ENCODE measurements at regions not wholly inside any gene's neighbourhood (a gene's known extent, or its start where the extent isn't known, plus 50 kb on each side); places are given as distances from the start of the nearest gene placed in this dataset.

DNA sequence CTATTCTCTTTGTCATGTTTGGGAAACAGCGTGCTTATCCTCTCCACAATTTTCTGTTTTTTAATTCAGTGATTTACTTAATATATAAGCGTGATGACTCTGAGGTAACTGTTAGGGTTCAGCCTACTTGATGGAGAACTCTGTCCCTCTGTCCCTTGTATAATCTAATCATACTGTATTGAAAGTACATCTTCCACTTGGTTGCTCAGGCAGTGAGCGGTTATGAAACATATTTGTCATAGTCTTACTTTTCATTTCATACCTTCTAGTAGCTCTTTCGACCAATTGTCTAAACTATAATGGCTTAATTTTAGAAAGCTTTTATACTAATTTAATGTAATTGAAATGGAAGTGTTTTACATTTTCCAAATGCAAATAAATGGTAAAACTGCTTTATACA lies 469.0 kb downstream of the TLL1 start:
- no peak for DNase-seq

DNA sequence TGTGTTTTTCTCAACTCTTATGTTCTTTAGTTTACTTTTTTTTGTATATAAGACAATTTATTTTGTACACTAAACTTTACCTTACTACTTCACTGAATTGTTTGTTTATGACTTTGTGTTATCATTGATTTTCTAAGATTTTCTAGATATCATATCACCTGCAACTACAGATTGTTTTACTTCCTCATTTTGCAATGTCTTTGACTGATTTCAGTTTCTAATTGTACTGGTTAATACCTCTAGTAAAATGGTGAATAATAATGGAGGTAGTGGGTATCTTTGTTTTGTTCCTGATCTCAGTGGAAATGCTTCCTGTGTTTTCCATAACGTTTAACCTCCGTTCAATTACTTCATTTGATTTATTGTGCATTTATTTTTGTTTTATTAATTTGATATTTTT lies 490.2 kb downstream of the TLL1 start:
- no peak for DNase-seq

DNA sequence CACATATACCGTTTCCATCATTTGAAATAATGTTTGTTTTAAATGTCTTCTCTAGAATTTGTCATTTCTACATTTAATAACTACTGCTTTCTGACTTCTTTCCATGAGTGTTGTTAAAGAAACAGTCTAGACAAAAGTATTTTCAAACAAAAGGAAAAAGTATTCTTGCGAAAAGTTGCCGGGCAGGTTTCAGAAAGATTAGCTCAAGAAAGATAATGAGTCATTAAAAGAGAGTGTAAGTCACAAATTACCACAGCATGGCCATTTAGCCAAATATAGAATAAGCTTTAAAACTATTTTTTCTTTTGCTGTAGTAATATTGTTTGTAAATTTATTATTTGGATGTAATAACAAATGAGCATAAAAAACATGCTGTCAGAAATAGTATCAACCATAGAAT lies 493.0 kb downstream of the TLL1 start:
- no peak for DNase-seq

DNA sequence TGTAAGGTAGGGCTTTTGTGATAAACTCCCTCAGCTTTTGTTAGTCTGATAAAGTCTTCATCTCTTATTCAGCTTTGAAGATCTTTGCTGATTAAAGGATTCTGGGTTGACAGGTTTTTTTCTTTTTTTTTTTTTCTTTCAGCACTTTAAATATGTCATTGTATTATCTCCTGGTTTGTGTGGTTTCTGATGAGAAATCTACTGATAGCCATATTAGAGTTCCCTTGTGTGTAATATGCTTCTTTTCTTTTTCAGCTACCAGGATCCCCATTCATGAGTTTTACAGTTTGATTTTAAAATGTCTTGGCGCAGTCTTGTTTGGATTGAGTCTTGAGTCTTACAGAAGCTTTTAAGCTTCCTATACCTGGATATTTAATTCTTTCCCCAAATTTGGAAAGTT lies 504.5 kb downstream of the TLL1 start:
- DNase-seq = no peak

DNA sequence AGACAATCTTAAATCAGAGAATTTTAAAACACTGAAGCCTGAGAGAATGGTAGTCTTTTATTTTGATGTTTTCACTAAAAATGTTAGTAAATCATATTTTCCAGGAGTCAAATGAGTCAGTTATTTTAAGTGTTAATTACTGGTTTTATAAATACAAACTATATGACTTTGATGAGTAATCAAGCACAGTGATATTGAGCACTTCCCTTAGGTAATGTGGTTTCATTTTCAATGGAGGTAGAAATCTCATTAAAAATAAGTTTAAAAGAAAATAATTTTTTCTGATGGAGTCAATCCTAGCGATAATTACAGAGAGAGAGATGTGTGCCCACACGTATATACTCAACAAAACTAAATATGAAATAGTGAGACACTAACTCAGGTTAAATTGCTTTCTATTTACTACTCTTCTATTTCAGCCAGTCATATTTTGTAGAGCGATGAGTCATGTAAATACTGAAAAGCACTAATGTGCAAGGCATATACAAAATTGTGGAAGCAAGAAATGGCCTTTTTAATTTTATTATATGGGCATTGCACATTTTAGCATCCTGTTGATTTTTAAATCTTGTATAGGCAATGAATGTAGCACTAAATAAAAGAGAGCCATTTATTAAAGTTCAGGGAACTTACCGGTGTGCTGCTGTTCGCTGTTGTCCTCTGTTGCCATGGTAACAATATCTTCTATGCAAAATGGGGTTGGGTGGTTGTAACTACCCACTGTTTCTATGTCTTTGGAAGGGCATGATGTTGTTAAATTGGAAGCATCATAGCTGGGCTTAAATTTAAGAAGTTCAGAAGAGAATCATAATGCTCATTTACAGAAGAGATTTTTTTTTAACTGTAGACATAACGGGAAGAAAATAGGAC lies 513.7 kb downstream of the TLL1 start:
- DNase-seq = no peak

DNA sequence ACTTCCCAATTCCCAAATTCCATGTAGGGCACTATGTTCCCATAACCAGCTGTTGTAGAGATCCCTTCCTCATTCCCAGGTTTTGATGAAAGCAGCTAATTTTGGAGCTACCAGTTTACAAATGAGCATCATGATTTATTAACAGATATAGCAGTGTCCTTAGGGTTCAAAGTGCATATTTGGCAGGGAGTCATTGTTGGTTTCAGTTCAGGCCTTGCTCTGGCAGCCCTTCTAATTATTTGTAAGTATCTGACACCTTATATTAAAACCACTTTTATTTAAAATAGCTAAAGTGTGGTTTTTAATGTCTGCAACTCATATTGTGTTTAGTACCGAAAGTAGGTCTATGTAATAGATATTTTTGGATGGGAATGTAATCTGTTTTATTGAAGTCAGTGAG lies 518.5 kb downstream of the TLL1 start:
- no peak for DNase-seq

DNA sequence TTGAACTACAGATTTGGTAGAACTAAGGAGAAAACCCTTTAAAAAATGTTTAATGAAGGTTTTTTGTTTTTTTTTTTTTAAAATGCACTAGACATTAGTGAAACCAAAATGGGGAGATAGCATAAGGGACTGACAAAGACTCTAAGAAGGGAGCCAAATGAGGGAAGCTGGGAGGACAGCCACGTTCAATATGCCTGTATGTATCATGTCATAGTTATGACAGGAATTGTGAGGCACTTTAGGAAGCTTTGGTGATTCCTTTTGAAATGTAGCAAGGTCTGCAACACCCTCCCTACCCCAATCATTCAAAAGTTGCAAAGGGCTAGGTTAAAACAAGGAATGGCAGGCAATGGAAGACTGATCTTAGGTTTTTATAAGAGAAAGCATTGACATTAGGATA lies 526.0 kb downstream of the TLL1 start:
- no peak for DNase-seq

DNA sequence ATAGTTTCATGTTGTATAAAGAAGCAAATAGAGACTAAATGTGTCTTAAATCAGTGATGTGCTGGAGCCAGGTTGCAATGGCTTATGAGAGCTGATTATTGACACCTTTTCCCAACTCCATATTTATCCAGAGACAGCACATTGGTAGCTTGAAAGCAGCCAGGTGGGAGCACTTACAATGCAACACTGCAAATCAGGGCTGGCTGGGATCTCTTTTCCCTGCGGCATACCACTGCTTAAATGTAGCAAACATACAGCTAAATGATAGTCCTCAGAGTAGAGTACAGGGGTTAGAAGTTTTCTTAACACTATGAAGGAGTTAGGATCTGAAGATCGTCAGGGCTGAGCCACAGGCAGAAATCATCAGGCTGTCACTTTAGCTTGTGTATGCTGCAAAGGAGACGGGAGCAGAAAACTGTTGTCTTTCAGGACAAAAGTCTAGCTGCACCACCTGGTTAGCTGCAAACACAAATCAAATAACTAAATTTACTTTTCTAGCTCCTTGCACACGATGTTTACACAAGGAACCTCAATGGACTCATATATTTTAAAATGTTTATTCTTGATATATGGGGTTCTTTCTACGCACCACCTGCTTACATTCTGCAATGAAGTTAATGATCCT lies 527.3 kb downstream of the TLL1 start:
- no peak for DNase-seq

DNA sequence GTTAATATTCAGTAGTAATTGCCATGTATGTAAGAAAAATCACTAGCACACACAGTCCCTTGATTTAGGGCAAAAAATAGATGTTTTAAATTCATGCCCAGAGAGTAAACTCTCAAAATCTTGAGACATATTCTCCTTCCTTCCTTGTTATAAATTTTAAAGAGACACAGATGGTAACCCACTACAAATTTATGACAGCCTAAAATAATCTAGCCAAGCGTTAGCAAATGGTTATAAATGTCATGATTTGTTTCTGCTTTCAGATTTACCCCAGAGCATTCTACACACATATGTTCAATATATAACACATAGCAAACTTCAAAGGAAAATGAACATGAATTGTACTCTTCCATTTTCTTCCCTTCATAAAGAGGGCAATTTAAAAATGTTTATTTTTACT lies 540.3 kb downstream of the TLL1 start:
- DNase-seq = peak in 1 of 58 donors; percentile 6

DNA sequence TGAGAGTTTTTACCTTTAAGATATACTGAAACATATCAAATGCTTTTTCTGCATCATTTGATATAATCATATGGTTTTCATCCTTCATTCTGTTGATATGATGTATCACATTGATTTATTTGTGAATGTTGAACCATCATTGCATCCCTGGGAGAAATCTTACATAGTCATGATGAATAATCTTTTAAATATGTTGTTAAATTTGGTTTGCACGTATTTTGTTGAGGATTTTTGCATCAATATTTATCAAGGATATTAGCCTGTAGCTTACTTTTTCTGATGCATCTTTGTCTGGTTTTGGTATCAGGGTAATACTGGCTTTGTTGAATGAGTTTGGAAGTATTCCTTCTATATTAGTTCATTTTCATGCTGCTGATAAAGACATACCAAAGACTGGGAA lies 541.4 kb downstream of the TLL1 start:
- no peak for DNase-seq

DNA sequence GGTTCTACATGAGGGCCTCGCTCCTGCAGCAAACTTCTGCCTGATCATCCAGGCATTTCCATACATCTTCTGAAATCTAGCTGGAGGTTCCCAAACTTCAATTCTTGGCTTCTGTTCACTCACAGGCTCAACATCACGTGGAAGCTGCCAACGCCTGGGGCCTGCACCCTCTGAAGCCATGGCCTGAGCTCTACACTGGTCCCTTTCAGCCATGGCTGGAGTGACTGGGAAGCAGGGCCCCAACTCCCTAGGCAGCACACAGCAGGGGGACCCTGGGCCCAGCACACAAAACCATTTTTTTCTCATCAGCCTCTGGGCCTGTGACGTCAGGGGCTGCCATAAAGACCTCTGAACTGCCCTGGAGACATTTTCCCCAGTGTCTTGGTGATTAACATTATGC lies 542.7 kb downstream of the TLL1 start:
- no peak for DNase-seq

DNA sequence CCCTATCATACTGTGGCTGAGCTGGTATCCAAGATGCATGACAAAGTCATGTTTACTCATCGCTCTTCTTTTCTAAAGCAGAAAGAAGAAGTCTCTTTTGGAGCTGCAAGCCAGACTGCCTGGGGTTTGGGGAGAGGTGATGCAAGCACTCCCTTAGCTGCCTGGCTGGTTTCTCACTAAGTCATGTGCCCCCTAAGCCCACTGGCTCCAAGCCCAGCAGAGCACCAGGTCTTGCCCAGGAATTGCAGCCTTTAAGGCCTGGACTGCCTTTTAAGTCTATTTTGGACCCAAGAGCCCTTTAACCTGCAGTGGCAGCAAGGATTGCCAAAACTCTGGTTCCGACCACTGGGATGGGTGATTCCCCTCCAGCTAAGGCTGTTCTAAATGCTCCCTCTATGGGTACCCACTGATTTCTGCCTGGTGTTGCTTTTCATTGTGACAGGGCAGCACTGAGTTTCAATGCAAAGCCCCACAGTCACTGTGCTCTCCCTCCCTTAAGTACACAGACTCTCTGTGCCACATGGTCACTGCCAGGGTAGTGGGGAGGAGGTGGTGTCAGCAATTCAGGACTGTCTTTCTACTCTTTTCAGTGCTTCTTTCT lies 548.6 kb downstream of the TLL1 start:
- no peak for DNase-seq

DNA sequence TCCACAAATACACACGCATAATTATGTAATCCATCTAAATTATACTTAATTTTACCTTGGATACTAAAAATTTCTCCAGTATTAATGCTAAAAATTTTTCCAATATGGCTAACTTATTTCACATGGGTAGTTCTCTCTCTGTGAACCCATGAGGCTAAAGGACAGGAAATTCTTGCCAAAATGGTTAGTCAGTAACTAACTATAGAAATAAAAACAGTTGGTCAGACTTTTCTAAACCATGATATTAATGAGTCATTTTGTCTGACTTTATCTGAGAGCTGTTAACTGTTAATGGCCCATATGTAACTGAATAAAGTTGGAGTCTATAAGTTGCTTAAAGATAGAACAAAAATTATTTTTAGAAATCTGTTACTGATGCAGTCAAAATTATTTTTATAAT lies 549.4 kb downstream of the TLL1 start:
- DNase-seq = no peak

DNA sequence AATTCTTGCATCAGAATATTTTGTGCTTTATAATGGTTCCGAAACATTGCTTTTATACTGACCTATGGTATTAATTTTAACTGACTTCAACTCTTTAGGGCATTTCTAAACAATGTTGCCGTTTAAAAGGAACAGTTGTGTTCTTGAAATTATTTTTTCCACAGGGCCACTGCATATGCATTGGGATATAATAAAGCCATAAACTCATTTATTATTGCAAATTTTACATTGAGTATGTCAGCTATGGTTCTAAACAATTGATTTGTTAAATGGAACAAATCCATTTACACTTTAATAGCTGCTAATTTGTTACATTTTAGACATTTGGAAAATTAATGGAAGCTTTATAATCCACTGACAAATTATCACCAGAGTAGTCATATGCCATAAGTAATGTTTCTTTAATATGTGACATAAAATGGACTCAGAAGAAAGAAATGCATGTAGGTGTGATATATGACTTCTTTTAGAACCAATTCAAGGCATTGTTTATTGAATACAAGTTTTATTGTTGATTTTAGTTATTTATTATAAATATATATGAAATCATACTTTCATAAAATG lies 553.3 kb downstream of the TLL1 start:
- DNase-seq = no peak

DNA sequence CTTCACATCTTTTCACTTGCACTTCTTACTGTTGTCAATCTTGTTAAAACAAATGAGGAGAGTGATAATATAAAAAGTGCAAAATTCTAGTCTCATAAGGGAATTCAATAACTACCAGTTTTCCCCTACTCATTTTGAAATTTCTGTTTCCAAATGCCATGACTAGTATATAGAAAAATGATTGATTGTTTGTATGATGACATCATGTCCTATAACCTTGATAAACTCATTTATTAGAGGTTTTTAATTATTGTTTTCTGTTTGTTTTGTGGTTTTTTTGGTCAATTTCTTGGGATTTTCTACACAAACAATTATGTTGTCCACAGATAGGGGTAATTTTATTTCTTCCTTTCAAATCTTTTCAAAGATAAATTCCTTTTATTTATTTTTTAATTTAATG lies 559.1 kb downstream of the TLL1 start:
- no peak for DNase-seq

DNA sequence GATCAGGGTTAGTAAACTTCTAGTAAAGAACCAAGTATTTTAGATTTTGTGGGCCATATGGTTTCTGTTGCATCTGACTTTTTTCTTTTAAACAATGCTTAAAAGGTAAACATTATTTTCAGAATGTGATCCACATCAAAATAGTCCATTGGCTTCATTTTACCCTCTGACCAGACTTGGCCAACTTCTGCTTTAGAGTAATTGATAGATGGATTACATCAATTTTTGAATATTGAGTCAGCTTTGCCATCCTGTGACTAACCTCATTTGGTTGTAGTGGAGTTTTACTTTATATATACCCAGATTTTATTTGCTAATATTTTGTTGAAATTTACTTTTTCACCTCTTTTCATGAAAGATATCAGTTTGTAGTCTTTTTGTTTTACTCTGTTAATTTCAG lies 559.8 kb downstream of the TLL1 start:
- no peak for DNase-seq

DNA sequence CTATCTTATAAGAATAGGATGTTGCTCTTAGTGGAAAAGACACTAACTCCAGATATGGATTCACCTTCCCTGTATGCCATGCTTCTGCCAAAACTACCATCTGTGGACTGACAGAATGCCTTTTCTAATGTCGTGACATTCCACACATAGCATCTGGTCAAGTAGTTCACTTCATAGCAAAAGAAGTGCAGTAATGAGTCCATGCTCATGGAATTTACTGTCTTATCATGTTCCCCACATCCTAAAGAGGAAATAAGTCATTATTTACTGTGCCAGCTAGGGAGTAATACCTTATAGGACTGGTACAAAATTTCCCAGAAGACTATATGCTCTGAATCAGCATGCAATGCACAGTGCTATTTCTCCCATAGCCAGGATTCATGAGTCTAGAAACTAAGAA lies 562.4 kb downstream of the TLL1 start:
- DNase-seq = no peak

DNA sequence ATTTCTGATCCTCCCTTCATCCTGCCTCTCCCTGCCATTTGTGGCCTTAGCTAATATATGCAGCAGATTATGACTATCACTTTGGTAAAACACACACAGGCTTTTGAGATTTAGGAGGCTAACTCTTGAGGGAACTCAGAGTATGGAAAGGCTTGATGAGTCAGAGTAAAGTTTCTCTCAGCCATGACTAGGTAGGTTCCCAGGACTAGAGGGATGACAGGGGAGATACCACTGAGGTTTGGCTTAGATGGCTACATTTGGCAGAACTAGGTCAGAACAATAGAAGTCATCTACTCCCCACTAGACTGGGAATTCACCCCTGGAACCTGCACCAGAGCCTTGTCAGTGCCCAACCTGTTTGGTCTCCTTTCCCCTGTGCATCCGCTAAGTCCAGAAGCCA lies 585.7 kb downstream of the TLL1 start:
- DNase-seq = no peak

DNA sequence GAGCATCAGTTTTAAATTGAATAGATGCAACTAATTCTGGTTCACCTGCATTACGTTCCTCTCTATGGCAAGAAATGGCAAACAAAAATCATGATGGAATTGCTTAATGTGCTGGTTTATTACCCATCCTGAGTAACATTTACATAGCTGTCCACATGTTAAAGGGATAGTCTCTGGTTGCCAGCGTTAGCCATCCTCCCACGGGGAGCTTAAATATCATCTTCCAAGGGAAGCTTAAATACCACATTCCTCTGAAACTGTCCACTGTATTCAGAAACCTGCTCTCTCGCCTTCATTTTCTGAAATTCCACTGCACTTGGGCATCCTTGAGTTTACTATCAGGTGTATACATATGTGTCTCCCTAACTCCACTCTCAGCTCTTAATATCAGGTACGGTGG lies 586.6 kb downstream of the TLL1 start:
- DNase-seq = no peak

DNA sequence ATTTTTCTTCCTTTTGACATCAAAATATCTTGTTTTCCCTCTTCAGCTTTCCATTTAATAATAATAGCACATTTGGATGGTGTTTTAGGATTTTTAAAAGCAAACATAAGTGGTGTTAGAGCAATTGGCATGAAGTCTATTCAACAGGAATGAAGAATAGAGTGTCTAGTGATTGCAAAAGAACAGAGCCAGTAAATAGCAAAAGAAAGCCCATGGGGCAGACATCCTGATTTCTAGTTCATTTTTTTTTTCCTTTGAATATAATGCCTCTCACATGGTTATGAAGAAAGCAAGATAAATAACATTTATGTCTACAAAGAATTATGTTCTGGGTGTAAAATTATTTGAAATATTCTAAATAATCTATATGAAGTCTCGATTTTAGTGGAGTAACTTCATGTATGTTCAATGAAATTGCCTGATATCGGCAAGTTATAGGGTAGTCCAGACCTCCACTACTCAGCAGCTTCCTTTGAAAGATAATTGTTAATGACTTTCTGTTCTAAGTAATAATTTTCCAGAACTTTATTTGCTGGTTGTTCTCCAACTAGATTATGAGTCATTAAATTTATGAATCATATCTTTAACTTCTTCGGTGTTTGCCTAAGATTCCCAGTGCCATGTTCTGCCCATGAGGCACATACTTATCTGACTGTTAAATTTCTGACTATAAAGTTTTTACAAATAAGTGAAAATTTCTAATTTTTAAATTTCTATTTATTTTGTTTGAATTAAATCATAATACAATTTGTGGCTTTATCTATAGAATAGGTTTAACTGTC lies 587.9 kb downstream of the TLL1 start:
- DNase-seq = no peak

DNA sequence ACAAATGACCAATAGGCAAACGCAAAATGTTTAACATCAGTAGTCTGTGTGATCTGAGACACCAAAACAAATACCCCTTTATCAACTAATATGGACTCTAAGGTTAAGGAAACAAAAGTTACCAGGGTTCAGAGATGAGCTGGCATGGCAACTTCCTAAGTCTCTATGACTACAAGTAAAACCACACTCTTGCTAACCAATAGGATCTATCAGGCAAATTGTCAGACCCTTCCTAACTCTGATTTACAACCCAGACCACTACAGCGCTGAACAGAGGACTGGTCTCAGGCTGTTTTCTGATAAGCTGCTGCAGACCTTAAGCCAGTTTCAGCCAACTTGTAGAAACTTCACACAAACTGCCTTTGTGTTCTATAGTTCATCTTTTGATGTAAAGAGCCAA lies 608.0 kb downstream of the TLL1 start:
- no peak for DNase-seq

DNA sequence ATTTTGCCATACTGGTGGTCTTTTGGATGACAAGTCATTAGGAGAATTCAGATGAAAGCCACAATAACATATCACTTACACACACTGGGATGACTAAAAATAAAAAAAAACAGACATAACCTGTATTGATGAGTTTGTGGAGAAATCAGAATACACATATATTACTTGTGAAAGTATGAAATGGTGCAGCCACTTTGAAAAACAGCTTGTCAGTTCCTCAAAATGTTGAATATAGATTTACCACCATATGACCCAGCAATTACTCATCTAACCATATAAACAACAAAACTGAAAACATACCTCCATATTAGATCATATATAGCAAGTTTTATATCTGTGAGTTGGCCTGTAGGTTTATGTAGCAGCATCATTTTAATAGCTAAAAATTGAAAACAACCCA lies 608.7 kb downstream of the TLL1 start:
- no peak for DNase-seq
